GM18520 (cell line): ENCODE measurements at regions not wholly inside any gene's neighbourhood (a gene's known extent, or its start where the extent isn't known, plus 50 kb on each side); places are given as distances from the start of the nearest gene placed in this dataset.
"Not testable (repeated sequence)": the region's sequence is repeated elsewhere in the genome, so short reads cannot be mapped to it uniquely, and the experiment has no call there.

Experiments used
- ATAC-seq: cut with Tn5 transposase; IDR thresholded peaks from one replicate; pipeline ENCODE4 v1.9.1; 2021; ENCODE audit not compliant: unreplicated experiment

DNA sequence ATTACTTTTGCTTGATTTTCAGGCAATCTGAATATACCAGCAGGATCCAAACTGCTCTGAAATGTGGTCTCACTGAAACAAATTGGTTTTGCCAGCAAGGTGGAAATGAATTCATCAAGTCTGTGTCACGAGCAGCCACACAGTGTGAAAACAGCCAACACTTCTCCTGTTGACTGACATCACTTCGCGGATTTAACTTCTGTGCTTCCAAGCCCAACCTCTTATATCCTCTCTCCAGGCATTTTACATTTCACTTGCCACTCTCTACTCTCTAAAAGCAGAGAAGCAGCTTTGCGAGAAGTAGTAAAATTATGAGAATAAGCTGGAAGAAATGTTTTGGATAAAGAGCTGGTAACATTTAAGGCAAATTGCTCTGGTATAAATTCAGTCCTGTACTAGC, 106.1 kb upstream of the FRG1 start:
- ATAC-seq: no peak

DNA sequence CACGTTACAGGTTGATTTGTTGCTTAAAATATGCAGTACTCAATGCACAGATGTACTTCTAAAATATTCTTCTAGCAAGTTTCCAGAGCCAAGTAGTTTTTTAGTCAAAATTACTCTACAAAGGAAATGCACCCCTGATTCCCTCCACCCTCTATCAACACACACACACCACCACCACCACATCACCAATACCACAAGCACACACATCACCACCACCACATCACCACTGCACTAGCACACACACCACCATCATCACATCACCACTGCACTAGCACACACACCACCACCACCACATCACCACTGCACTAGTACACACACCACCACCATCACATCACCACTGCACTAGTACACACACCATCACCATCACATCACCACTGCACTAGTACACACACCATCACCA, 105.2 kb upstream of the FRG1 start:
- ATAC-seq: no peak

DNA sequence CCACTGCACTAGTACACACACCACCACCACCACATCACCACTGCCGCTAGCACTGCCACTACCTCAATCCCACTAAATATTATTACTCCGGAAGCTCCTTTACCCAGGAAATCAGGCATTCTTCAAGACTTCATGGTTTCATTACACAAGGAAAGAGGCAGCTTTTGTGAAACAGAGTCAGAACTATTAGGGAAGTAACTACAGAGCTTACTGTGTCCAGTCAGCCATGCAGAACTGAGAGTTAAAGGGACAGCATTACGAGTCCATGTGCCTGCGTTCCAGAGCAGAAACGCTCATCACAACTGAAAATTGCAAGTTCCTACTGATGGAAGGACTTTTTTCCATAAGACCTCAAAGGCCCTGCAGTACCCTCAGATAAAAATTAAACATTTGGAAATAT, 103.2 kb upstream of the FRG1 start:
- ATAC-seq: no peak

DNA sequence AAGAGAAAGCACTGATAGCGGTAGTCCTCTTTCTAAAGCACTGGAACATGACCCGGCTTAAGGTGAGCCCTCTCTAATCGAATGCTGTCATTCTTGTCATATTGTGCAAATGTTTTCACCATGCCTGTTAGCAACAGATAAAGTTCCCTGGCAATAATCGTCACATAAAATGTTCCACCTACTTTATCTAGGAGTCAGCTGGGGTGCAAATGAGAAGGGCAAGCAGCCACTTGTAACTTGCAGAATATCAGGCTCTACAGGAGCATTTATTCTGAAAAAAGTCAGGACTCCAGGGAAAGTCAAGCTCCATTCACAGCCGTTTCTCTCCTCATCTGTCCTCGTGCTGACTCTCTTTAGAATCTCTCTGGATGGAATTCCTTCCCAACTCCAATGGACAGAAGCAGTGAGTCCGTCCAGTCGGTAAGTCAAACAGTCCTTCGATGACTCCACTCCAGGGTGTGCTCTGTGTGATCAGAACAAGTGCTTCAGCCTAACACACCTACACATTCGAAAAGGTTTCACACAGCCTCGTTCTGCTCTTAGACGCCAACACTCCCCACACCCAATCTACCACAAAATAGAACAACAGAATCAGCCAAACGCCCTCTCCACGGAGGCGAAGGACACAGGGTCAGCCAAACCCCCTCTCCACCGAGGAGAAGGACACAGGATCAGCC, 101.7 kb upstream of the FRG1 start:
- no peak for ATAC-seq

DNA sequence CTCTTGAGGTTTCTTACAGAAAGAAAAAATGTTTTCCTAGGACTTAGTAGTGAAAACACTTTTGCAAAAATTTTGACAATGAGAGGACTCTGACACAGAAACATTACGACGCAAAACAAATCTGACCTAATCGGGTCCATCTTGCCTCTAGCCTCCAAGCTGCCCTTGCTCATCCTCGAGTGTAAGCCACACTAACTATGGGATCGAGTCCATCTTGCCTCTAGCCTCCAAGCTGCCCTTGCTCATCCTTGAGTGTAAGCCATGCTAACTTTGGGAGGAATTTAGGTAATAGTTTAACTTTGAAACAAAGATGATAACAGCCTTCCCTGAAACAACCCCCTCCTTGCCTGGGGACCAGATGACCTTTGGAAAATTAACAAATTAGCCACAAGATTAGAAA, 100.3 kb upstream of the FRG1 start:
- ATAC-seq: no peak

DNA sequence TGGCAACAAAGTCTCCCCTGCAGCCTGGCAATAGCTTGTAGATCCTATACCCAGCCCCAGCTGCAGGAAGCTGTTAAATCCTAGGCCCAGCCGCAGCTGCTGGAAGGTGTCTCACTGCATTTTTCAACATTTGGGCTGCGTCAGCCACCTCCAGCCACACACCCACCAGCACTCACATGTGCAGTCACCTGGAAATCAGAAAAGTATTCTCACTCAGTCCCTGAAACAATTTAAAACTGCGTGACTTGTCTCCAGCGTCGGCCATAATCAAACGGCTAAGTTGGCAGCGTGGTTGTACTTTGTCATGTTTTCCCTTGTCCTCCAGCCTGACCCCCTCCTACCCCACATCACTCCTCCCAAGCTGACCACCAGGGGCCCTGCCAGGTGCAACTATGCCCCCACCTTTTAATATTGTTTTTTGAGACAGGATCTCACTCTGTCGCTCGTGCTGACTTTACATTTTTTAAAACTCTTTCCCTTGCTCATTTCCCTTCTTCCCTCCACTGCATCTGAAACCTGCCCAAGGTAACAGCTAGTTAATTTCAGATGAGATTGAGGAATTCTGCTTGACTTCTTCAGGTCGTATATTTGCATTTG, 97.2 kb upstream of the FRG1 start:
- no peak for ATAC-seq

DNA sequence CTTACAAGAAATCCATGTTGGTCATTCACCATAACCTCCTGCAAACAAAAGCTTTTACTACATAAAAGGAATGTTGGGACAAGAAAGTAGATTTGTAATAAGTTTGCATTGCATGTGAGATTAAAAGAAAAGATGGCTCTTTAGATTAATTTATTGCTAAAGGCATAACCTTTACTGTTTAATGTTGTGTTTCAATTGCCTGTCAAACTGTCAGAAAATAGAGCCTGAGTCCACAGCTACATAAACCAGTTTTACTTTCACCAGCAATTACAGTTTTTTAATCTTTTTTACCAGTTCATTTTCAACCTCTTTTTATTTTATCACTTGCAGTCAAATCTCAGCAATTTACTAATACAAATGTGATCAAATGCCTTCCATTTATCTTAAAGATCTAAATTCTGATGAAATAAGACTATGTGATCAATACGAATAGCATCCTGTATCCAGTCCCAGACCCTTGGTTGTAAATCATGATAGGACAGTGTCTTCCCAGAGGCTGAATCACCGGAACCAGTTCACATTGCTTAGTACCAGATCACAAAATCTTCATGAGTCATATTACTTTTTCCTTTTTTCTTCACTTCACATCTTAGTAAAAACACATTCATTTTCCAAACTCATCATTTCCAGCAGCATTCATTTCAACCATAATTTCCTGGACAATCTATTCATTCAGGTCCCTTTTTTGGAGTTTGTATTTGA, 95.4 kb upstream of the FRG1 start:
- no peak for ATAC-seq

DNA sequence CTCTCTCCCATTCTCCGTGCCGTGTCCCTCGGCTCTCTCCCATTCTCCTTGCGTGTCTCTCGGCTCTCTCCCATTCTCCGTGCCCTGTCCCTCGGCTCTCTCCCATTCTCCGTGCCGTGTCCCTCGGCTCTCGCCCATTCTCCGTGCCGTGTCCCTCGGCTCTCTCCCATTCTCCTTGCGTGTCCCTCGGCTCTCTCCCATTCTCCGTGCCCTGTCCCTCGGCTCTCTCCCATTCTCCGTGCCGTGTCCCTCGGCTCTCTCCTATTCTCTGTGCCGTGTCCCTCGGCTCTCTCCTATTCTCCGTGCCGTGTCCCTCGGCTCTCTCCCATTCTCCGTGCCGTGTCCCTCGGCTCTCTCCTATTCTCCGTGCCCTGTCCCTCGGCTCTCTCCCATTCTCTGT, 94.6 kb upstream of the FRG1 start:
- ATAC-seq: not testable (repeated sequence)

DNA sequence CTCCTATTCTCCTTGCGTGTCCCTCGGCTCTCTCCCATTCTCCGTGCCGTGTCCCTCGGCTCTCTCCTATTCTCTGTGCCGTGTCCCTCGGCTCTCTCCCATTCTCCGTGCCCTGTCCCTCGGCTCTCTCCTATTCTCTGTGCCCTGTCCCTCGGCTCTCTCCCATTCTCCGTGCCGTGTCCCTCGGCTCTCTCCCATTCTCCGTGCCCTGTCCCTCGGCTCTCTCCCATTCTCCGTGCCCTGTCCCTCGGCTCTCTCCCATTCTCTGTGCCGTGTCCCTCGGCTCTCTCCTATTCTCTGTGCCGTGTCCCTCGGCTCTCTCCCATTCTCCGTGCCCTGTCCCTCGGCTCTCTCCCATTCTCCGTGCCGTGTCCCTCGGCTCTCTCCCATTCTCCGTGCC, 94.1 kb upstream of the FRG1 start:
- not testable (repeated sequence) for ATAC-seq

DNA sequence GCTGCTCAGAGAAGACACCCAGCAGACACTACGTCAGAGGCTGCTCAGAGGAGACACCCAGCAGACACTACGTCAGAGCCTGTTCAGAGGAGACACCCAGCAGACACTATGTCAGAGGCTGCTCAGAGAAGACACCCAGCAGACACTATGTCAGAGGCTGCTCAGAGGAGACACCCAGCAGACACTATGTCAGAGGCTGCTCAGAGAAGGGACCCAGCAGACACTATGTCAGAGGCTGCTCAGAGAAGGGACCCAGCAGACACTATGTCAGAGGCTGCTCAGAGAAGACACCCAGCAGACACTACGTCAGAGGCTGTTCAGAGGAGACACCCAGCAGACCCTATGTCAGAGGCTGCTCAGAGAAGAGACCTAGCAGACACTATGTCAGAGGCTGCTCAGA, 92.0 kb upstream of the FRG1 start:
- ATAC-seq: not testable (repeated sequence)

DNA sequence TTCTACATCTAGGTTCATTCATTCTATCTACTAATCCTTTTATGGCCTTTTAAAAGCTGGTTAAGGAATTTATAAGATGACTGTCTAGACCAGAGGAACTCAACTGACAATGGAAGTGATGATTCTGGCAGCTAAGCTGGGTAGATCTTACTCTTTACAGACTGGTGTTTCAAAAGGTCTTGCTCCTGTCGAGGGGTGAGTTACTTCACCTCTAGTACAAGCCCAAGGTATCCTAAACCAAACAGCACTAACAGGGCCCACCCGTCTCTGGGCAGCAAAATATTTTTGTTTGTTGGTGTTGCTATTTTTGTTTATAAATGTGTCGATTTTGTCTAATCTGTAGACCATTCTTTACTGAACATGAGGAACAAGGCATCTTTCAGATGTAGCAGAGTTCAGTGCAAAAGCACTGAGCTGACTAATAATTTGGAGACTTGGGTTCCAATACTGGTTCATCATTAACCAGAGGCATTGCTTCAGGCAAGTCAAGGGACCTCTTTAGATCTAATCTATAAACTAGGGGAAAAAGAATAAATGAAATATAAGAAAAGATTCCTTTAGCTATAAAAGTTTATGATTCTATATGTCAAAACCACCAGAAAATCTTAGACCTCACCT, 90.3 kb upstream of the FRG1 start:
- ATAC-seq: peak; percentile 64

DNA sequence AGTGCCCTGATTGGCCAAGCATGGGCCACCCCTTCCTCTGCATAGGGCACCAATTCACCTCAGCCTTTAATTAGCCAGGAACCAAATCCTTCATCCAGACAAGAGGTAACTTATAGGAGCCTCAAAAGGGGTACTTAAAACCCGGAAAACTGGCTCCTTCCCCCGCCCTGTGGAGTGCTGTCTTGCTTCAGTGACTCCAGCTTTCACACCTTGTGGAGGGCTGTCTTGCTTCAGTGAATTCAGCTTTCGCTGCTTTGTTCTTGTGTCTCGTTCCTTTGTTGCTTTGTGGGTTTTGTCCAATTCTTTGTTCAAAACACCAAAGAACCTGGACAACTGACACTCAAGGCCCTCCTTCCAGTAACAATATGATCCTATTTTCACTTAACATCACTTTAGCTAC, 82.2 kb upstream of the FRG1 start:
- ATAC-seq: no peak

DNA sequence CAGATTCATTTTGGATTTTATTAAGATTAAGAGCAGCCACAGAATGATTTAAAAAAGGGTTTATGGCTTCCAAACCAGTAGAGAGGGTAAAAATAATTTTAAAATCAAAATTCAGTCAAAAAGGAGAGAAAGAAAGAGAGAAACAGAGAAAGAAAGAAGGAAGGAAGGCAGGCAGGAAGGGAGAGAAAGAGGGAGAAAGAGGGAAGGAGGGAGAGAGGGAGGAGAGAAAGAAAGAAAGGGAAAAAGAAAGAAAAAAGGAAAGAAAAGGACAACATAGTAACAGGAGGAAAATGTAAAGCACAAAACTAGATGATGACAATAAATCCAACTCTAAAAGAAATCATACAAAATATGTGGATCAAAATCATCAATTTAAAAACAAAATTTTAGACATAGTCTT, 79.6 kb upstream of the FRG1 start:
- ATAC-seq: no peak

DNA sequence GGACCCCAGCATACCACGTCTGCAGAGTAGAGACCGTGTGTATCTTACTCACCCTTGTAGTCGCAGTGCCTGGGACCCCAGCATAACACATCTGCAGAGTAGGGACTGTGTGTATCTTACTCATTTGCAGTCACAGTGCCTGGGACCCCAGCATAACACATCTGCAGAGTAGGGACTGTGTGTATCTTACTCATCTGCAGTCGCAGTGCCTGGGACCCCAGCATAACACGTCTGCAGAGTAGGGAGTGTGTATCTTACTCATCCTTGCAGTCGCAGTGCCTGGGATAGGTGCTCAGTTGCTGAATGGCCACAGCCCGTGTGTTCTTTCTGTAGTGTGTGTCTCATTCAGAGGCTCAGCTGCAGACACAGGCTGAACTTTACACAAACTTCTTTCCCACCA, 71.4 kb upstream of the FRG1 start:
- no peak for ATAC-seq

DNA sequence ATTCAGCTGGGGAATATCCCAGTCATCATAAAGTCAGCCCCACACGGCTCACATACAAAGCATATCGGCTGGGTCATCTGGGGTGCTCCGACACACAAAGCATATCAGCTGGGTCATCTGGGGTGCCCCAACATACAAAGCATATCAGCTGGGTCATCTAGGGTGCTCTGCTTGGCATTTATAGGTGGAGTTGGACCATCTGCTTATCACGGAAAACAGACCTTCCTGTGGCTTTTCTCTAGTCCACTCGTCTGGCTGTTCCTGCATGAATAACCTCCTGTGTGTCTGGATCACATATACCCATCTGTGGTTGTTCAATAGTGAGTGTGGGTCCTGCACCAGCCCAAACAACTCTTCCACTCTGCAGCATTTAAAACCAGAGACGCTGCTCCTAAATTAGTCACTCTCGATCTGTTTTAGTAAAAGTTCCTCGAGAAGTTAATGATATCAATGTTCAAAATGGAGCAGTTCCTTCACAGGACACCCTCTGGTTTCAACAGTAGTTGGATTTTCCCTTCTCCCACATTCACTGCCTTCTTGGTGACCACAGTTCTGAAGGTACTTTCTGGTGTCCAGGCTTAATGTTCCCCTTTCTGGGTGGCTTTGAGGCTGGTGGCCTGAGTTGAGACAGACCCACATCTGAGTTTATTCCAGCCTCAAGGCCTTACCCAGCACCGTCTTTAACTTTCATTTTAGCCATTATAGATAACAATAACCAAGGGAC, 70.0 kb upstream of the FRG1 start:
- ATAC-seq: no peak

DNA sequence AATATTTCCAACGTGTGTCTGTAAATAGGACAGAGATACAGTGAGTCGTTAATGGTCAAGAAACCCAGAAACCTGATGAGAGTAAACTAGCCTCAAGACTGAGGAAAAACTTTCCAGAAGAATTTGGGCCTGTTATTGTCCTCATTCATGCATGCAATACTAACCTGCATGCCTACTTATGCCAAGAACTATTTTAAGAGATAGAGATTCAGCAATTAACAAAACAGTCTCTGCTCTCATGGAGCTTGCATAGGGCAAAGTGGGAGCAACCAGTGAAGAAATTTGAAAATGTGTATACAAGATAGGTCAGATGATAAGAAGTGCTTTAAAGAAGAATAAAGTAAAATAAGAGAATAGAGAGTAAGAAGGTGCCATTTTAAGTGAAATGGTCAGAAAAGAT, 66.1 kb upstream of the FRG1 start:
- ATAC-seq: no peak

DNA sequence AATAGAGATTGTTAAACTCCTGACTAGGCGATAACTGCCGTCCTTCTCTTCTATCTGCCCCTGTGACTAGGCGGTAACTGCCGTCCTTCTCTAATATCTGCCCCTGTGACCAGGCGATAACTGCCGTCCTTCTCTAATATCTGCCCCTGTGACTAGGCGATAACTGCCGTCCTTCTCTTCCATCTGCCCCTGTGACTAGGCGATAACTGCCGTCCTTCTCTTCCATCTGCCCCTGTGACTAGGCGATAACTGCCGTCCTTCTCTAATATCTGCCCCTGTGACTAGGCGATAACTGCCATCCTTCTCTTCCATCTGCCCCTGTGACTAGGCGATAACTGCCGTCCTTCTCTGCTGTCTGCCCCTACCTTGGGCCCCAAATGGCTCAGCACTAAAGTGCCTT, 59.5 kb upstream of the FRG1 start:
- ATAC-seq: not testable (repeated sequence)

DNA sequence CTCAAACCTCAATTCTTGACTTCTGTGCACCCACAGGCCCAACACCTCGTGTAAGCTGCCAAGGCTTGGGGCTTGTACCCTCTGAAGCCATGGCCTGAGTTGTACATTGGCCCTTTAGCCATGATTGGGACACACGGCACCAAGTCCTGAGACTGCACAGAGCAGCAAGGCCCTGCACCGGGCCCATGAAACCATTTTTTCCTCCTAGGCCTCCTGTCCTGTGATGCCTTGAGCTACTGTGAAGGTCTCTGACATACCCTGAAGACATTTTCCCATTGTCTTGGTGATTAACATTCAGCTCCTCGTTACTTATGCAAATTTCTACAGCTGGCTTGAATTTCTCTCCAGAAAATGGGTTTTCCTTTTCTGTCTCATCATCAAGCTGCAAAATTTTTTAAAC, 52.3 kb upstream of the FRG1 start:
- not testable (repeated sequence) for ATAC-seq
